Ramos (cell line): ENCODE measurements at regions not wholly inside any gene's neighbourhood (a gene's known extent, or its start where the extent isn't known, plus 50 kb on each side); places are given as distances from the start of the nearest gene placed in this dataset.
"Not testable (repeated sequence)": the region's sequence is repeated elsewhere in the genome, so short reads cannot be mapped to it uniquely, and the experiment has no call there.

ENCODE experiments used
- in situ Hi-C: fragments of 300-500 bp; cut with MboI; formaldehyde crosslinking; loops from one replicate; pipeline ENCODE4 v1.14.3; 2022; ENCODE audit warnings: low sequenced_read_pairs; ENCODE audit not compliant: unreplicated experiment

DNA sequence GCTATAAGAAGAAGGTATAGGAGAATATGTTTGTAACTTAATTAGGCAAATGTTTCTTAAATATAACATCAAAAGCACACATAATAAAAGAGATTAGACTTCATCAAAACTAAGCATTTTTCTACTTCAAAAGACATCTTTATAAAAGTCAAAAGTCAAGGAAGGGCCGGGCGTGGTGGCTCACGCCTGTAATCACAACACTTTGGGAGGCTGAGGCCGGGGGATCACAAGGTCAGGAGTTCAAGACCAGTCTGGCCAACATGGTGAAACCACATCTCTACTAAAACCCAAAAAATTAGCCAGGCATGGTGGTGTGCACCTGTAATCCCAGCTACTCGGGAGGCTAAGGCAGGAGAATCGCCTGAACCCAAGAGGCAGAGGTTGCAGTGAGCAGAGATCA lies 951.0 kb upstream of the C9orf72 start:
- in situ Hi-C loops: not testable (repeated sequence)

DNA sequence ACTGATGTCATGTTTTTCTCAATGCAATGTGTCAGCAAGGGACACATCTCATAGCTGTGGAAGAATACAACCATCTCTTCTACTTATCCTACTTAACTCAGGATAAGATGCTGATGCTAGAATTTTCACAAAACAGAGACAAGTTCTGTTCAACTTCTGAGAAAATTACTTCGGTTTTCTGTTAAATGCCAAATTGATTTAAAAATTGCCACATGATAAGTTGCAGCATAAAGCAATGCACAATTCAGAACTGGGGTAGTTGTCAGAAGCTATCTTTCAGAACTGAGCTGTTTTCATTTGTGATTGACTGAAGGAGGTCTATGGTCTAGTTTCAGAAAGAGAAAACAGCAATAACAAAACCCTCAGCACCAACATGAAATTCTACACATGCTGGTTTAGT lies 954.8 kb upstream of the C9orf72 start:
- in situ Hi-C loops: no loop called here

DNA sequence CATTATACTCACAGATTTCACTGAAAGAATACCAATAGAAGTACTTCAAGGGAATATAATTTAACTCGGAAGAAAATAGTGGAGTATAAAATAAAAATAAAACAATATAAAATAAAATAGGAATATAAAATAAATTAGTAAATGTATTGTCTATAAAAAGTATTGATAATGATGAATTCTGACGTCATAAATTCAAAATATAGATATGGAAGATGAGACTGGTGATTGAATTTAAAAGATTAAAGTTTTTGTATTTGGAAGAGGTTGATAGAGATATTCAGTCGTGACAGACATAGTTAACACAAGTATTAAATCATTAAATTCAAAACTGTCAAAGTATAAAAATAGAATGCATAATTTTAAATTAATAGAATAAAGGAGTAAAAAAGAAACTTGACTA lies 964.9 kb upstream of the C9orf72 start:
- in situ Hi-C loops: no loop called here

DNA sequence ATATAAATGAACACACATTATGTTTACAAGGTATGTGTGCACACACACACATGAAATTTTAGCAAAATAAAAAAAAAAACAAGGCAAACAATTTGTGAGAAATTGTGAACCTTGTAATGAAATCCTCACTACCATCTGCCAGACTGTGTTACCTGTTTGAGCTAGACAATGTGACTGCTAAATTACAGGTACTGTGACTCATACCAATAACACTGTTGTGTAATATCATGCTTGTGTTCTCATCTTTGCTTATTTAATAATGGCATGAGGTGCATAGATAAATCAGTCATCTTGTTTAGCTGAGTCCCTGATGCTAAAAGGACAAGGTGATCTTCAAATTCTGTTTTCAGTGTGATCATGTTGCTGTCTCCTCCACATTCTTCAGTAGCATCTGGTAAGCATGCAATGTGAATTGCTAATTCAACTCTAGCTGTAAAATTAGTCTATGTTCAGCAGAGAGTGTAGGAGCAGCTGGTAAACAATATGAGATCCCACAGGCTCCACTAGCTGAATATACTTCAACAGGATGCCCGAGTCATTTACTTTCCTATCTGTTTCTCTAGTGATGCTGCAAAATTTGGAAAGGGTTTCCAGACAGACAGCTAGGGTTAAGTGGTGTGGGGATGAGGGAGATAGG lies 966.3 kb upstream of the C9orf72 start:
- in situ Hi-C loops: no loop called here

DNA sequence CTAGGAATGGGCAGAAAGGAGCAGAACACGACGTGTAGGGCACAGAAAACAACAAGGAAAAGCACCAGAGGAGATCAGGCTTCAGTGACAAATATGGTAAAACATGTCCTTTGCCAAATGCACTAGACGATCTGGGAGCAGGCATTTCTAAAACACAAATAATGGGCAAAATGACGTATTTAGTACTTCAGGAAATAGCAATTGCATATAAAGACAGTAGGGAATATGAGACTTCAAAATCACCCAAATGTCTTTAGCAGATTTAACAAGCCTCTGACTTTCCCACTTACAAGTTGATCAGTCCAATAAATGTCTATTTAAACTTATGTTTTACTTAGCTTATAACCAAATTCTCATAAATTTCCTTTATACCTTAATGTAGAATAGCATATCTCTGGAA lies 969.6 kb upstream of the C9orf72 start:
- in situ Hi-C loops: no loop called here

DNA sequence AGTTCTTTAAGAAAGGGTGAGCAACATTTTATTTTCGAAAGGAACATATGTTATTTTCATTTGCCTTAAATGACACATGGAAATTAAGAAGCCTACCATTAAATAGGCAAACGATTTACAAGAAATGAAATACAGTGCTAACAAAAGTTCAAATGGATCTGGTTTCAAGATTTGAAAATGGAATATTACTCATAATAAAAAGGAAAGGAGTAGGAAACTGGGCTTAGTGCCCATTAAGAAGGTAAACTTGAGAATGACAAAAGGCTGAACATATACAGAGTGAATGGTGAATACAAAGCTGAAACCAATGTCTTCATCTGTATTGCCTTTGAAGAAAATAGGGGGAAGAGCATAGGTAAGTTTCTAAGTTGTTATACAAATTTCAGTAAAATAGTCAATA lies 974.2 kb upstream of the C9orf72 start:
- in situ Hi-C loops: no loop called here

DNA sequence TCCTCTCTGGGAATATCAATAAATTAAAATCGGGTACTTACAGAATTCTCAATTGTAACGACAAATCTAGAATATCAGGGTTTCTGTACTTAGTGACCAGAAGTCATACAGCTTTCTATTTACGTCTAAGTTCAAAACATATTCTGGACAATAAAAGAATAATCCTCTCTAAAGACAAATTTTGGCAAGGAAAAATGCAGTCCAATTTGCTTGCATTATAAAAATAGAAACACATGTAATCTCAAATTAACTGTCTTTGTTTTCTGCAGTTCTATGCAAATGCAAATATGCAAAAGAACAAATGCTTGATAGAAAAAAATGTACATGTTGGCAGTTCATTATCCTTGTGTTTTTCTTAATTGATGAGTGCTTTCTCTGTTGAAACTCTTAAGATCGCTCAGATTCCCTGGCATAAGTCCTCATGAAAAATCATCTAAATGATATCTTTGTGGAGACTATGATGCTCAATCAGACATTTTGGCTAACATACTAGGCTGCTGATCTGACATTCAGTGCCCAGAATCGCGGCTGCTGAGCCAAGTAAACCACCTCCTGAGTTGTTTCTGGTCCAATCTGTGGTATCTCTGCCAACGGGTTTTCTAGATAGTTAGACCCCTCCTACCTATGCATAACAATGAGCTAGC lies 990.1 kb upstream of the C9orf72 start:
- in situ Hi-C loops: no loop called here

DNA sequence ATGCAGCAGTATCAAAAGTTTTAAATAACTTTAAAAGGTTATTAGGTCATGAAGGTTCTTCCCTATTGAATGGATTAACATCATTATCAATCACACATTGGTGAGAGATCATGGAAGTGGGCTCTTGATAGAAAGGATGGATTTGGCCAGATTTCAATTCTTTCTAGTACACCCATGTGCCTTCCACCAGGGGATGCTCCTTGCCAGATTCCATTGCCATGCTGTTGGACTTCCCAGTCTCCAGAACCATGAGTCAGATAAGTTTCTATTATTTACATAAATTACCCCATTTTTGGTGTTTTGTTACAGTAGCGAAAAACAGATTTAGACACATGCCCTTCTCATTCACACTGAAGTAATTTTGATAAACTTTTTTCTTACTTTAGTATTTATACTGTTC lies 1010.6 kb upstream of the C9orf72 start:
- in situ Hi-C loops: no loop called here

DNA sequence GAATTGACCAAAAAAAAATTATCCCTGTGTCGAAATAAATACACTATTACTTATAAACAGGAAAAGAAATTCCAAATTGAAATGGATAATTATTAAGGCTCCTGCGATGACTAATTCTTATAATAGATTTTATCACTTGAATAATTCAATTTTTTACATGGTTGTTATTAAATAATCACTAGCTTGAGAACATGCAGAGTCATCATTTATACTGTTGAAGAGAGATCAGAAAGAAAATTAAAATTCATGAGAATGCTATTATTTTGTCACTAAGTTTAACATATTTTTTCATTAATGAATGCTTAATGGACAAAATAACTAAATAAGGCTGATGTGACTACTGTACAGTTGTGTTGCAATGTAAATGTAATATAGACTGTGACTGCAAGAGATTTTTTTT lies 1011.3 kb upstream of the C9orf72 start:
- in situ Hi-C loops: no loop called here

DNA sequence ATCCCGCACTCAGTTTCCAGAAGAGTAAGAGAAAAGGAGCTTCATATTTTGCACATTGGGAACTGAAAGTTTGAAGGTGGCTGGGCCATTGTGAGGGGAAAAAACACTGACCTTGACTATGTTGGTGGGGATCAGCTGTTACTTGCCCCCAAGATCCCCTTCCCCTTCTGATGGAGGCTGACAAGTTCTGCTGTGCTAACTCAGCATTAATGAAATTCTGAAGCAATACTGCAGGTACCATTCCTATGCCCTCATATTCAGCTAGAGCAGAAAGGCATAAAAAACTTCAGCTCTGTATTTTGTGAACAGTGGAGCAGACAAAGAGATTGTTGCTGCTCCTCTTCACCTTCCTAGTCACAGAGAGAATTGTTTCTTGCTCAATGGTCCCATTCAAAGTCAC lies 1013.8 kb upstream of the C9orf72 start:
- in situ Hi-C loops: no loop called here

DNA sequence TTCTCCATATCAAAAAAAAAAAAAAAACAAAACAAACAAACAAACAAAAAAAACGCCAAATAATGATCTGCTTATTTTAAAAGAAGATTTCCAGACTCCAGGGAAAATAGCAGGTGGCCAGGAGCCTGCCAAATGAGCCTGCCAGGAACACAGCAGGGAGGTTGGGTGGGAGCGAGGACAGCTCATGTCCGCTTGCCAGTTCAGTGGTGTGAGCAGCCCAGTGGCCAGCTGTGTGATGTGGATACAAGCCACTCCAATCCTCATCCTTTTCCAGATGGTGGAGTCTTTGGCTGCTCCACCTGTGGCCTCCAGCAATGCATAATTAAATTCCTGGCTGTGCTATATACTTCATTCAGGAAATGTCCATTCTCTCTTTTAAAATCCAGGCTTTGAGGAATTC lies 1025.1 kb upstream of the C9orf72 start:
- in situ Hi-C loops: no loop called here

DNA sequence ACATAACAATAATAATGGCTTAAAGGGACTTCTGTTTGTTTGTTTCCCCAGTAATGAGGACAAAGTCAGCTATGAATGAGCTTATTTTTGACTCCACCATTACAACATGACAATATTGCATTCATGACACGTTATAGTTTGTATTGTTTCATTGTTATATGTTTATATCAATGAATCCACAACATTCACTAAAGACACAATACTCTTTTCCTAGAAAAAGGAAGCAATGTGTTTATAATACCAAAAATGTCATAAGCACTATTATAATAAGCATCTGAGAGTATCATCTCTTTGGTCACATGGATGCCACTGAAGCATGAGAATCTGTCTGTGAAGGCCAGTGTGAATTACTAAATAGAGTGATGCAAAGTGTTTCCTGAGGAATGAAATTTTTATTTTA lies 1026.9 kb upstream of the C9orf72 start:
- in situ Hi-C loops: no loop called here

DNA sequence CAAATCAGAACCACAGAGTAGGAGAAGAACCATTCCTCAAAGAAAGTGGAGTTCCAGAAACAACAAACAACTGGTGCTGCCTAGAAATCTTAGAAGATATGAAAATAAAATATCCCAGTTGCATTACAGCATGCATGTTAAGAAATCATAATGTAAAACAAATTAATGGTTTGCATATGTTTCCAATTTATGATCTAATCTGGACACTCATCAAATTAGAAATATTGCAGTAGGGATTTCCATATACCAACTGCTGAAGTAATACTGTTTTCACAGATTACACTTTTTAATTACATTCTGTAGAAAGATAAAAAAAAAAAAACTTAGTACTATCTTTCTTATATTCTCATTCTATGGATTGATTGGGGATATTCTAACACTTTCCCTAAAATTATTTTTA lies 1034.6 kb upstream of the C9orf72 start:
- in situ Hi-C loops: no loop called here

DNA sequence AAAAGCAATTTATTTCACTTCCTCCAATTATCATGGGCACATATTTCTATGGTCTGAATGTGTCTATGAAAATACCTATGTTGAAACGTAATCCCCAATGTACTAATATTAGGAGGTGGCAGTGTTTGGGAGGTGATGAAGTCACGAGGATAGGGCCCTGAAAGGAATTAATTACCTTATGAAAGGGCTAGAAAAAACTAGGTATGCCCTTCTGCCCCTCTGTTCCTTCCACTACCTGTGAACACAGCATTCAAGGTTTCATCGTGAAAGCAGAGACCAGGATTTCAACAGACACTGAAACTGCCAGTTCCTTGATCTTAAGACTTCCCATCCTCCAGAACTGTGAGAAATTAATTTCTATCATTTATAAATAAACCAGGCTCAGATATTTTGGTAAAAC lies 1037.1 kb upstream of the C9orf72 start:
- in situ Hi-C loops: no loop called here

DNA sequence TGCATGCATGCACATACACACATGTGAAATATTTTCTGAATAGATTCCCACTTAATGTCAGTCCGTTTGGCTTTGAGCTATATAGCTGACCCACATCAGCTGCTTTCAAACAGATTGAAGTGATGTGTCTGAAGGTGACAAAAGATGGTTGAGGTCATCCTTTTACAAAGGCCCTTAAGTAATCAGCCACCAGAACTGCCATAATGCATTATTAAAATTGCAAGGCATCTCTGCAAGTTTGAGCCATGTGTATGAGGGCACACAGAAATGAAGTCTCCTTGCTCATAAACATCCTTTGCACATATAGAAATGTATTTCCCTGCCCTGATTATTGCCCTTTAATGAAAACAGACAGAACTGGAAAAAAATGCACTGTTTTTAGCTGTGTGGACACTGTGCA lies 1043.0 kb upstream of the C9orf72 start:
- in situ Hi-C loops: no loop called here

DNA sequence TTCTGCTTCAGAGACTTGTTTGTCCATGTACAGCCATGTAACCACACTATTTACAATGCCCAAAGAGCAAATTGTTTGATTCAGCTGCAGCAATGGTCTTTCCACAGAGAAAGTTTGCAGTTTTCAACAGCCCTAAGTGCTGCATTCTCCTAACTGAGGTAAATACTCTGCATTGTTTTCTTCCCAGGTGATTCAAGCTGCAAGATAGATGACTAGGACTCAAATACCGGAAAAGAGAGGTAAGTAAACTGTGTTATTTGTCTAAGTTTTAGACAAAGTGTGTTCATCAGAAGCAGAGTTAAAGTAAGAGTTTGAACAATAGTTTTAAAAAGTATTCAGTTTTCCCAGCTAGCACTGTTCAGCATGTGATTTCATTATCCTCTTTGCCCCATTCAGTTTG lies 1046.7 kb upstream of the C9orf72 start:
- in situ Hi-C loops: no loop called here

DNA sequence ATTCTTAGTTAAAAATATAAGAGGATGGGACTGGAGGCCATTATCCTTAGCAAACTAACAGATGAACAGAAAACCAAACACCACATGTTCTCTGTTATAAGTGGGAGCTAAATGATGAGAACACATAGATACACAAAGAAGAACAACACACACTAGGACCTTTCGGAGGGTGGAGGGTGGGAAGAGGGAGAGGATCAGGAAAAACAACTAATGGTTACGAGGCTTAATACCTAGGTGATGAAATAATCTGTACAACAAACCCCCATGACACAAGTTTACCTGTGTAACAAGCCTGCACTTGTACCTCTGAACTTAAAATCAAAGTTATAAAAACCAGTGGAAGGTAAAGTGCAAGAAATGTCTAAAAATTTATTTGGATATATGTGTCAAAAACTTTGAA lies 1047.4 kb upstream of the C9orf72 start:
- in situ Hi-C loops: no loop called here

DNA sequence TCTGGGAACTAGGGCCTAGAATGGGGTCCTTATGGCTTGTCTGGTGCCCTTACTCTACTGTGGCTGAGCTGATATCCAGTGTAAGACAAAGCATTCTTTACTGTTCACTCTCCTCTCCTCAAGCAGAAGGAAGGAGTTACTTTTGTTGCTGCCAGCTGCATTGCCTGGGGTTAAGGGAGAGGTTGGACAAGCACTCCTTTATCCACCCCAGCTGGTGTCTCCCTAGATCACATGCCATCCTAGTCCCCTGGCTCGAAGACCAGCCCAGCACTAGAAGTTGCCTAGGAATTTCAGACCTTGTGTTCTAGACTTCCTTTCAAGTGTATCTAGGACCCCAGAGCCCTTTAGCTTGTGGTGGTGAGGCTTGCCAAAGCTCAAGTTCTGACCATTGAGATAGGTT lies 1051.5 kb upstream of the C9orf72 start:
- in situ Hi-C loops: no loop called here

DNA sequence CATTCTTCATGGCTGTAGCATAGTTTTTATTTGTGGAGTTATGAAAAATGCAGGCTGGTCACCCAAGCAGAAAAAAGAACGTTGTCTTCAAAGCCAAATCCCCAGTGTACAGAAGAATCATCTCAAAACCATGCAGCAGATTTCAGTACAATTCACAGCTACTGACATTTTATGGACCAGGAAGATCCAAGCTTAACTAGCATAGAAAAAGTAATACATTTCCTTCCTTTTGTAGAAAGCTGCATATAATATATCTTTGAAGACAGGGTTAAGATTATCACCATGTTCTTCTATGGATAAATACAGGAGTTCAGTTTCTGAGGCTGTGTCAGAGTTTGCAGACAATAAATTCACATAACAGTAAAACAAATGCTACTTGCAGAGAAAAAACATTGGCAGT lies 1054.8 kb upstream of the C9orf72 start:
- in situ Hi-C loops: no loop called here

DNA sequence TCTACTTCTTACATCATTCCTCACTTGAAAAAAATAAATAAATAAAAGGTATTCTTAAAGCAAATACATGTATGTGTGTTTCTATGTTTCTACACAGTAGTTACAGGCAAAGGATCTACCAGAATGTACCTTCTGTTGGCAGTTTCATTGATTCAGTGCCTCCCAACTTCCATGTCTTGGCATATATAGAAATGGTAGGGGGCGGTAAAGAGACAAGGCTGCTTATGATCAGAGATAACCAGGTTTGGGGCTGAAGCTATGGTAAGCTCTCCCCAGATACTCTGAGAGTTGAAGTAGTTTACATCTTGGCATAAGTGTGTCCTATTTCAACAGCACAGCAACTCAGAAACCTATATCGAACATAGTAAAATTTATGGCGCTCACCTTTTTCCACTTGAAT lies 1075.4 kb upstream of the C9orf72 start:
- in situ Hi-C loops: no loop called here

DNA sequence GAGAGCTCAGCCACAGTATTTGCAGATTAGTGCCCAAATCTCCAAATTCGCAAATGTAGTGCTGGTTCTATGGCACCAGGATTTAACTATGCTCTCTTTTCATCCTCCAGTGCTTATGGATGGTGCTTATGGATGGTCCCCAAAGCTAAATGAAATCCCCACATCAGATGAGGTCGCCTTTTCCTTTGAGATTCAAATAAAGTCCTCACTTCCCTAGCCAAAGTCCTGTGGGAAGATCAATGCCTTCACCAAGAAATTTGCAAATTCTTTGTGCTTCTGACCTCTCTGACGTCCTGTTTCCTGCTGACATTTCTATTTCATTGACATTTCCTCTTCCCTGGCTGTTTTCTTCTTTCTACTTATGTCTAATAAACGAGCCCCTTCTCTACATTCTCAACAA lies 1077.0 kb upstream of the C9orf72 start:
- in situ Hi-C loops: no loop called here

DNA sequence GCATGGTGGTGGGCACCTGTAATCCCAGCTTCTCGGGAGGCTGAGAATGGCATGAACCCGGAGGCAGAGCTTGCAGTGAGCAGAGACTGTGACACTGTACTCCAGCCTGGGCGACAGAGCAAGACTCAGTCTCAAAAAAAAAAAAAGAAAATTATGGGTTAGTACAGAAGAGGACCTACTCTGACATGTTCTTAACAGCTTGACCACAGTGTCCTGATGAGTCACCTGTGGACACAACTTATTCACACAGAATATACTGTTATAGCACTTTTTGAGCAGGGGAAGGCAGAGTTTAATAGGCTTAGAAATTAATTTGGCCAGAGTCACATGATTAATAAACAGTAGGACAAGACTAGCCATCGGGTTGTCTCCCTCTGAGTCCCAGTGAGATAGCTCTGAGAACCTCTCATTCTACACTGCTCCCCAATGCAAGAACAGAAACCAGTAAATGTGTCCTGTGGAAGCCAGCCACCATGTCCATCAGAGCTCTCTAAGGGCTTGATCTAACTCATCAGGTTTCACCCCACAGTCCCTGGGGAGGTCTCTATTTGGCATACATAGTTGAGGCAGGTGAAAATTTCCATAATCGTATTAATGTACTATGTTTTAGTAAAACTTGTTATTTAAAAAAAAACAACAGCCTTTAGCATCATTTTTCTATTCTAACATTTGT lies 1077.9 kb upstream of the C9orf72 start:
- in situ Hi-C loops: no loop called here
